ENCODE measurements at regions not wholly inside any gene's neighbourhood (a gene's known extent, or its start where the extent isn't known, plus 50 kb on each side); places are given as distances from the start of the nearest gene placed in this dataset.

- TF ChIP-seq NFRKB (IDR thresholded peaks at IDR 0.05) = no peak
- TF ChIP-seq SP1 (IDR thresholded peaks at IDR 0.05) = no peak
- no peak for TF ChIP-seq ARNT (IDR thresholded peaks at IDR 0.05)
- ChIA-PET CTCF (no interaction called here), POLR2A (no interaction called here)
- DNase-seq (ENCODE audit: extremely low spot score) = no peak
Measured at GRCh38 chr13:72109863-72110262, 242.9 kb upstream of the DACH1 start.

GRCh38 chr13:72104656-72105180 lies 237.7 kb upstream of the DACH1 start:
- no peak for DNase-seq (ENCODE audit: extremely low spot score)
- no peak for TF ChIP-seq SUZ12 (IDR thresholded peaks at IDR 0.05)
- TF ChIP-seq FOXK2 (IDR thresholded peaks at IDR 0.05) = no peak
- no peak for TF ChIP-seq SP1 (IDR thresholded peaks at IDR 0.05)
- no peak for TF ChIP-seq ZNF384 (IDR thresholded peaks at IDR 0.05)
- no peak for TF ChIP-seq FOXA1 (IDR thresholded peaks at IDR 0.05)
- no peak for TF ChIP-seq TARDBP (IDR thresholded peaks at IDR 0.05)
- no peak for TF ChIP-seq LEF1 (IDR thresholded peaks at IDR 0.05; ENCODE audit: borderline replicate concordance)
- TF ChIP-seq FOXM1 (IDR thresholded peaks at IDR 0.05; ENCODE audit: borderline replicate concordance) = no peak
- TF ChIP-seq BHLHE40 (IDR thresholded peaks at IDR 0.05; ENCODE audit: borderline replicate concordance) = no peak
- TF ChIP-seq L3MBTL2 (conservative IDR thresholded peaks at IDR 0.05) = no peak
- no peak for TF ChIP-seq HDGF (IDR thresholded peaks at IDR 0.05; ENCODE audit: borderline replicate concordance)
- TF ChIP-seq CTBP1 (IDR thresholded peaks at IDR 0.05; ENCODE audit: borderline replicate concordance) = no peak
- no peak for TF ChIP-seq ARNT (IDR thresholded peaks at IDR 0.05)
- no peak for TF ChIP-seq ELF4 (IDR thresholded peaks at IDR 0.05)
- TF ChIP-seq NFRKB (IDR thresholded peaks at IDR 0.05) = no peak
- TF ChIP-seq PKNOX1 (IDR thresholded peaks at IDR 0.05) = no peak
- CTCF ChIA-PET = no interaction called here
- POLR2A ChIA-PET = no interaction called here

- CTCF ChIA-PET = no interaction called here
- no peak for DNase-seq (ENCODE audit: extremely low spot score)
- no peak for TF ChIP-seq FOXM1 (IDR thresholded peaks at IDR 0.05; ENCODE audit: borderline replicate concordance)
- no peak for TF ChIP-seq L3MBTL2 (conservative IDR thresholded peaks at IDR 0.05)
- TF ChIP-seq SUZ12 (IDR thresholded peaks at IDR 0.05) = no peak
- TF ChIP-seq LEF1 (IDR thresholded peaks at IDR 0.05; ENCODE audit: borderline replicate concordance) = no peak
- no peak for TF ChIP-seq HDGF (IDR thresholded peaks at IDR 0.05; ENCODE audit: borderline replicate concordance)
- no peak for TF ChIP-seq TARDBP (IDR thresholded peaks at IDR 0.05)
- no peak for TF ChIP-seq SP1 (IDR thresholded peaks at IDR 0.05)
- no peak for TF ChIP-seq PKNOX1 (IDR thresholded peaks at IDR 0.05)
- TF ChIP-seq BHLHE40 (IDR thresholded peaks at IDR 0.05; ENCODE audit: borderline replicate concordance) = no peak
- TF ChIP-seq CTBP1 (IDR thresholded peaks at IDR 0.05; ENCODE audit: borderline replicate concordance) = no peak
- TF ChIP-seq NFRKB (IDR thresholded peaks at IDR 0.05) = no peak
- no peak for TF ChIP-seq ARNT (IDR thresholded peaks at IDR 0.05)
- no peak for TF ChIP-seq FOXK2 (IDR thresholded peaks at IDR 0.05)
- POLR2A ChIA-PET = no interaction called here
Measured at GRCh38 chr13:72101768-72102400, 234.9 kb upstream of the DACH1 start.

GRCh38 chr13:72100339-72100738 lies 233.3 kb upstream of the DACH1 start:
- TF ChIP-seq ARNT (IDR thresholded peaks at IDR 0.05) (no peak), TARDBP (IDR thresholded peaks at IDR 0.05) (no peak), BHLHE40 (IDR thresholded peaks at IDR 0.05; ENCODE audit: borderline replicate concordance) (no peak), ZNF384 (IDR thresholded peaks at IDR 0.05) (no peak)
- POLR2A ChIA-PET = no interaction called here
- CTCF ChIA-PET = no interaction called here
- DNase-seq (ENCODE audit: extremely low spot score) = no peak

GRCh38 chr13:72097568-72097967 lies 230.6 kb upstream of the DACH1 start:
- no peak for DNase-seq (ENCODE audit: extremely low spot score)
- TF ChIP-seq TARDBP (IDR thresholded peaks at IDR 0.05) (no peak), SP1 (IDR thresholded peaks at IDR 0.05) (no peak), PKNOX1 (IDR thresholded peaks at IDR 0.05) (no peak), FOXM1 (IDR thresholded peaks at IDR 0.05; ENCODE audit: borderline replicate concordance) (no peak), L3MBTL2 (conservative IDR thresholded peaks at IDR 0.05) (no peak), ARNT (IDR thresholded peaks at IDR 0.05) (no peak), HDGF (IDR thresholded peaks at IDR 0.05; ENCODE audit: borderline replicate concordance) (no peak), ZNF384 (IDR thresholded peaks at IDR 0.05) (no peak), FOXK2 (IDR thresholded peaks at IDR 0.05) (no peak), LEF1 (IDR thresholded peaks at IDR 0.05; ENCODE audit: borderline replicate concordance) (no peak), NFRKB (IDR thresholded peaks at IDR 0.05) (no peak), SUZ12 (IDR thresholded peaks at IDR 0.05) (no peak), ELF4 (IDR thresholded peaks at IDR 0.05) (no peak)
- ChIA-PET CTCF (no interaction called here), POLR2A (no interaction called here)

- CTCF ChIA-PET = no interaction called here
- TF ChIP-seq FOXK2 (IDR thresholded peaks at IDR 0.05) (no peak), NFRKB (IDR thresholded peaks at IDR 0.05) (no peak), LEF1 (IDR thresholded peaks at IDR 0.05; ENCODE audit: borderline replicate concordance) (no peak), FOXA1 (IDR thresholded peaks at IDR 0.05) (no peak), HDGF (IDR thresholded peaks at IDR 0.05; ENCODE audit: borderline replicate concordance) (no peak), ELF4 (IDR thresholded peaks at IDR 0.05) (no peak), SUZ12 (IDR thresholded peaks at IDR 0.05) (no peak), PKNOX1 (IDR thresholded peaks at IDR 0.05) (no peak), BHLHE40 (IDR thresholded peaks at IDR 0.05; ENCODE audit: borderline replicate concordance) (no peak), FOXM1 (IDR thresholded peaks at IDR 0.05; ENCODE audit: borderline replicate concordance) (no peak), TARDBP (IDR thresholded peaks at IDR 0.05) (no peak), CTBP1 (IDR thresholded peaks at IDR 0.05; ENCODE audit: borderline replicate concordance) (no peak), L3MBTL2 (conservative IDR thresholded peaks at IDR 0.05) (no peak), ARNT (IDR thresholded peaks at IDR 0.05) (no peak), SP1 (IDR thresholded peaks at IDR 0.05) (no peak), ZNF384 (IDR thresholded peaks at IDR 0.05) (no peak)
- no peak for DNase-seq (ENCODE audit: extremely low spot score)
- POLR2A ChIA-PET = no interaction called here
Measured at GRCh38 chr13:72093262-72093661, 226.3 kb upstream of the DACH1 start.
